Fibroblast of lung (primary cell): ENCODE measurements at regions not wholly inside any gene's neighbourhood (a gene's known extent, or its start where the extent isn't known, plus 50 kb on each side); places are given as distances from the start of the nearest gene placed in this dataset.

ENCODE experiments used
- DNase-seq, 2 donors: peaks; one replicate each; pipeline versions ENCODE4 v3.0.0 to v3.0.0-alpha.2; 2010; ENCODE audit warnings: low read depth in 2 of 2
- H2AFZ ChIP-seq: 2 replicates; pipeline ENCODE4 v1.5.1; 2012; ENCODE audit warnings: low read length, control low read depth, inconsistent platforms
- H3K27ac ChIP-seq: 2 replicates; pipeline ENCODE4 v1.5.1; 2011; ENCODE audit warnings: low read length, control low read depth; ENCODE audit not compliant: insufficient read depth
- H3K27me3 ChIP-seq: 2 replicates; pipeline ENCODE4 v1.5.1; 2011; ENCODE audit warnings: mild to moderate bottlenecking, low read length; ENCODE audit not compliant: control insufficient read depth, insufficient read depth
- H3K36me3 ChIP-seq: 2 replicates; pipeline ENCODE4 v1.5.1; 2011; ENCODE audit warnings: low read length; ENCODE audit not compliant: control insufficient read depth, insufficient read depth
- H3K4me1 ChIP-seq: 2 replicates; pipeline ENCODE4 v1.5.1; 2011; ENCODE audit warnings: low read length; ENCODE audit not compliant: control insufficient read depth, insufficient read depth; ENCODE audit errors: extremely low read depth
- H3K4me2 ChIP-seq: 2 replicates; pipeline ENCODE4 v1.5.1; 2011; ENCODE audit warnings: low read length, control low read depth; ENCODE audit not compliant: insufficient read depth; ENCODE audit errors: extremely low read depth
- H3K4me3 ChIP-seq, 4 experiments: fragments of 200-600 bp in 1 of 4; sonication (generic) in 1 of 4; replicated peaks in 1 of 4; 2 replicates each; pipeline ENCODE4 v1.5.1; 2011 to 2016; ENCODE audit warnings: low read length in 4 of 4, low read depth in 3 of 4, mild to moderate bottlenecking in 3 of 4, control low read depth in 2 of 4, inconsistent platforms in 1 of 4, mixed read lengths in 1 of 4; ENCODE audit not compliant: insufficient read depth in 1 of 4; ENCODE audit errors: control extremely low read depth in 1 of 4
- H3K79me2 ChIP-seq: 2 replicates; pipeline ENCODE4 v1.5.1; 2012; ENCODE audit warnings: mild to moderate bottlenecking, low read length, inconsistent platforms; ENCODE audit not compliant: control insufficient read depth, insufficient read depth
- H3K9ac ChIP-seq: 2 replicates; pipeline ENCODE4 v1.5.1; 2011; ENCODE audit warnings: mild to moderate bottlenecking, low read length, control low read depth; ENCODE audit not compliant: insufficient read depth
- H3K9me3 ChIP-seq: 2 replicates; pipeline ENCODE4 v1.5.1; 2012; ENCODE audit warnings: low read depth, low read length; ENCODE audit not compliant: control insufficient read depth, insufficient read depth
- H4K20me1 ChIP-seq: 2 replicates; pipeline ENCODE4 v1.5.1; 2011; ENCODE audit warnings: low read length; ENCODE audit not compliant: control insufficient read depth, insufficient read depth; ENCODE audit errors: extremely low read depth
- EZH2 ChIP-seq: IDR thresholded peaks from 2 replicates; pipeline ENCODE4 v1.5.1; 2012; ENCODE audit warnings: low read length, control low read depth, mild to moderate bottlenecking; ENCODE audit errors: missing control alignments
- TF ChIP-seq, protein P1 (sequence below), 2 donors: IDR thresholded peaks in 1 of 2; conservative IDR thresholded peaks in 1 of 2; 1 replicate in 1 of 2; 2 replicates in 1 of 2; pipeline ENCODE4 v1.5.1; 2011 to 2012; ENCODE audit warnings: low read length in 2 of 2, control low read depth in 1 of 2, inconsistent platforms in 1 of 2, low read depth in 1 of 2, mild to moderate bottlenecking in 1 of 2

DNA sequence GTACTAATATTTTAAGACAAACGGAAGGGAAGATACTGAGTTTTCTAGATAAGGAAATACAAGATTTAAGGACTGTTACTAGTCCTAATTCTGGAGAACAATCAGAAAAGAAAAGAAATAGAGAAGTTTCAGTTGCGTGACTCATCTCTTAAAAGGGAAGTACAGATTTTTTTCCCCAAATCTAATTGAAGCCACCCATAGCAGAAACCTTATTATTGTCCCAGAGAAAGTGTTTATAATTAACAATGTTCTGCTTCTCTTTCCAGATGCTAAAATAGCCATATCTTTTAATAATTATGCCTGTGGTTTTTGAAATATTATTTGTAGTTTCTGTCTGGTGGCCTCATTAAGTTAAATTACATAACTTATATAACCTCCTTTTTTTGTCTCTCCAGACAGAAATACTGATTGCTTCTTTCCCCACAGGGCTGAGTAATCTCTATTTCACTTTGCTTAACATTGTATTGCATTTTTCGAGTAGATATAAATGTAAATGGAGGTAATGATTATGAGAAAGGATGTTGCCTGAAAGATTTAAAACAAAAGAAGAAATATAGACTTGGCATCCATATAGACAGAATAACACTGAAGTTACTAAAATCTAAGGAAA is 240.7 kb upstream of the MBL2 start:
- H4K20me1 ChIP-seq: no peaks in the 10 kb centered on the region
- DNase-seq: no peak
- TF ChIP-seq EZH2: no peak
- TF ChIP-seq, protein P1, sequence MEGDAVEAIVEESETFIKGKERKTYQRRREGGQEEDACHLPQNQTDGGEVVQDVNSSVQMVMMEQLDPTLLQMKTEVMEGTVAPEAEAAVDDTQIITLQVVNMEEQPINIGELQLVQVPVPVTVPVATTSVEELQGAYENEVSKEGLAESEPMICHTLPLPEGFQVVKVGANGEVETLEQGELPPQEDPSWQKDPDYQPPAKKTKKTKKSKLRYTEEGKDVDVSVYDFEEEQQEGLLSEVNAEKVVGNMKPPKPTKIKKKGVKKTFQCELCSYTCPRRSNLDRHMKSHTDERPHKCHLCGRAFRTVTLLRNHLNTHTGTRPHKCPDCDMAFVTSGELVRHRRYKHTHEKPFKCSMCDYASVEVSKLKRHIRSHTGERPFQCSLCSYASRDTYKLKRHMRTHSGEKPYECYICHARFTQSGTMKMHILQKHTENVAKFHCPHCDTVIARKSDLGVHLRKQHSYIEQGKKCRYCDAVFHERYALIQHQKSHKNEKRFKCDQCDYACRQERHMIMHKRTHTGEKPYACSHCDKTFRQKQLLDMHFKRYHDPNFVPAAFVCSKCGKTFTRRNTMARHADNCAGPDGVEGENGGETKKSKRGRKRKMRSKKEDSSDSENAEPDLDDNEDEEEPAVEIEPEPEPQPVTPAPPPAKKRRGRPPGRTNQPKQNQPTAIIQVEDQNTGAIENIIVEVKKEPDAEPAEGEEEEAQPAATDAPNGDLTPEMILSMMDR (conservative IDR thresholded peaks at IDR 0.05 in 1 of 2, IDR thresholded peaks at IDR 0.05 in 1 of 2; ENCODE audit: low read depth in 1 of 2, low read length in 2 of 2): no peak
- no peak overlapping the region for H3K9ac ChIP-seq
- H2AFZ ChIP-seq: no peak overlapping the region
- no peaks in the 10 kb centered on the region for H3K79me2 ChIP-seq
- no peaks in the 10 kb centered on the region for H3K9me3 ChIP-seq
- no peaks in the 10 kb centered on the region for H3K27me3 ChIP-seq
- no peak overlapping the region for H3K4me2 ChIP-seq
- H3K27ac ChIP-seq: no peak overlapping the region
- H3K4me1 ChIP-seq: no peaks in the 10 kb centered on the region
- no peak overlapping the region for H3K4me3 ChIP-seq
- H3K36me3 ChIP-seq: no peaks in the 10 kb centered on the region

DNA sequence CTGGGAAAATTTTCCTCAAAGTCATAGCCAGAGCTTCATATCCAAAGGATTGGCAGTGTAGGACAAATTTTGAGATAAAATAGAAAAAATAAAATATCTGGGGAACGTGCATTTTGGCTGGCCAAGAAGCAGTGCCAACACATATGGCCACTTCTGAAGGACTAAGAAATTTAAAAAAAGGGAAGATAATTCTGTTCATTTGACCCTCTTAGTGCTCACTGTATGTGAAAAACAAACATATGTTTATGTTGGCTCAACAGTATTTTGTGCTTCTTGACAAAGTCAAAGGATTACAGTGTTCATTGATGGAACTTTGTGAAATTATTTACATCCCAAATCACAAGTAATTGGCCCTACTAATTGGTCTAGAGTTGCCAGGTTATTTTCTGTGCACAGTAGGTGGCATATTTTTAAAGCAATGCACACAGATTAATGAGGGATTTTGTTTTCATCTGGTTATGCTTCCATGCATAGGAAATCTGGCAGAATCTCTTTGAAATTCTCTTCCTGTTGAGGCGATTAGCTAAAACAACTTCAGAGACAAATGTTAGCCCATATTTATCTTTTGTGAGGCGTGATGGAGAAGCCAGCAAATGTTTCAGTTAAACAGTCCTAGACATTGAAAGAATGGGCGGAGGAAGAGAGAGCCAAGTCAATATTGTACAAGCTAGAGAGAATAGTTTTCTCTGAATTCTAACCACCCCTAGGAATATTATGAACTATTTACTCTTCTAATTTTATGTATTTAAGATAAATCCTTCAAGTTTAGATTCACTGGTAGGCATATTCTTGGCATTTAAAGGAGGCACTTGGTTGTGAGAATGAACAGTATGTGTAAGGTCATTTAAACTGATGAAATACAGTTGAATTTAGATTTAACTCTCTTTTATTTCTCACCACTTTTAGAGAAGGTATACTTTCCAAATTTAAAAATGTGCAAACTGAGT is 237.7 kb upstream of the MBL2 start:
- H3K36me3 ChIP-seq: no peaks in the 10 kb centered on the region
- no peak for DNase-seq
- TF ChIP-seq, protein P1 (conservative IDR thresholded peaks at IDR 0.05 in 1 of 2, IDR thresholded peaks at IDR 0.05 in 1 of 2; ENCODE audit: low read depth in 1 of 2, low read length in 2 of 2): no peak
- TF ChIP-seq EZH2: no peak
- H3K79me2 ChIP-seq: no peaks in the 10 kb centered on the region
- H3K27me3 ChIP-seq: no peaks in the 10 kb centered on the region
- H3K9me3 ChIP-seq: no peaks in the 10 kb centered on the region
- no peak overlapping the region for H3K9ac ChIP-seq
- H3K27ac ChIP-seq: no peak overlapping the region
- H4K20me1 ChIP-seq: no peaks in the 10 kb centered on the region
- H3K4me3 ChIP-seq: no peak overlapping the region
- no peaks in the 10 kb centered on the region for H3K4me1 ChIP-seq
- no peak overlapping the region for H3K4me2 ChIP-seq
- no peak overlapping the region for H2AFZ ChIP-seq

DNA sequence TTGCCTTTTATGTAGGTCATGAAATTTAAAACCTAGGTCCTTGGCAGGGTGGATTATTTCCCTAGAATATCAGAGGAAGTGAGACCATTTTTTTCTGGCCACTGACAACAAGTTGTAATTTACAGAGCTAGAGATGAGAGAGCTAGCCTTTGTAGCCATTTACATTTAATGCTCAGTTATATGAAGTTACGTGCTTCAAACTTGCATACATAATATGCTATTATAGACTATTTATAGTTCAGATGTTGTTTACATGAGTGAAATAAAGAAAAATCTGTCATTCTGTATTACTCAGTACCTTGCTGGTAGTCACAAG is 234.9 kb upstream of the MBL2 start:
- Histone ChIP-seq H3K79me2 (no peaks in the 10 kb centered on the region), H3K4me3 (no peak overlapping the region), H3K9ac (no peak overlapping the region), H3K4me1 (no peaks in the 10 kb centered on the region), H3K36me3 (no peaks in the 10 kb centered on the region), H3K27ac (no peak overlapping the region), H3K27me3 (no peaks in the 10 kb centered on the region), H3K9me3 (no peaks in the 10 kb centered on the region), H2AFZ (no peak overlapping the region), H4K20me1 (no peaks in the 10 kb centered on the region), H3K4me2 (no peak overlapping the region)
- DNase-seq: no peak
- TF ChIP-seq EZH2: no peak
- TF ChIP-seq, protein P1 (conservative IDR thresholded peaks at IDR 0.05 in 1 of 2, IDR thresholded peaks at IDR 0.05 in 1 of 2; ENCODE audit: low read depth in 1 of 2, low read length in 2 of 2): no peak
